Body of pancreas (tissue), 4 donors: ENCODE measurements at regions not wholly inside any gene's neighbourhood (a gene's known extent, or its start where the extent isn't known, plus 50 kb on each side); places are given as distances from the start of the nearest gene placed in this dataset.
A peak's percentile ranks its signal among the peaks of the same experiment; 100 is the strongest.

ENCODE experiments used
- CTCF ChIP-seq, 7 experiments: fragments of 450-650 bp in 4 of 7; fragments of 200-600 bp in 3 of 7; sonication (generic) in 3 of 7; IDR thresholded peaks; one replicate each; pipeline ENCODE4 v1.5.1; 2016 to 2019; ENCODE audit warnings: antibody characterized with exemption in 7 of 7
- POLR2A ChIP-seq, 3 donors: fragments of 450-650 bp; IDR thresholded peaks; one replicate each; pipeline ENCODE4 v1.6.1; 2016; ENCODE audit warnings: antibody characterized with exemption in 3 of 3, mild to moderate bottlenecking in 2 of 3

- TF ChIP-seq POLR2A (IDR thresholded peaks at IDR 0.05) (no peak), CTCF (IDR thresholded peaks at IDR 0.05) (peak; percentile 64 to 85 (median 76))
Observed at GRCh38 chr1:101357444-101357986, 120.7 kb downstream of the S1PR1 start.
